ENCODE measurements at regions not wholly inside any gene's neighbourhood (a gene's known extent, or its start where the extent isn't known, plus 50 kb on each side); places are given as distances from the start of the nearest gene placed in this dataset.

- H3K9me3 Mint-ChIP-seq = no peaks in the 10 kb centered on the region
- no peaks in the 10 kb centered on the region for H3K36me3 Mint-ChIP-seq (ENCODE audit: low read depth)
- no peaks in the 10 kb centered on the region; the same call in 1 of the 2 replicates for H3K27me3 Mint-ChIP-seq (ENCODE audit: insufficient read depth)
- peak; percentile 20 for DNase-seq
- no peak overlapping the region; the same call in 1 of the 2 replicates for H3K4me3 Mint-ChIP-seq
- H3K27ac Mint-ChIP-seq = no peak overlapping the region
- no peak for TF ChIP-seq CTCF (IDR thresholded peaks at IDR 0.05)
- H3K4me1 Mint-ChIP-seq (ENCODE audit: low read depth) = peaks cover 30% of the 10 kb centered on the region
Observed at GRCh38 chr3:16801698-16802097, 83.1 kb upstream of the PLCL2 start.

- Mint-ChIP-seq H3K4me1 (ENCODE audit: low read depth) (peaks cover 37% of the 10 kb centered on the region), H3K4me3 (no peak overlapping the region), H3K9me3 (no peaks in the 10 kb centered on the region), H3K27me3 (ENCODE audit: insufficient read depth) (no peaks in the 10 kb centered on the region; the same call in 1 of the 2 replicates), H3K36me3 (ENCODE audit: low read depth) (no peaks in the 10 kb centered on the region), H3K27ac (no peak overlapping the region)
- no peak for TF ChIP-seq CTCF (IDR thresholded peaks at IDR 0.05)
- DNase-seq = peak; percentile 11
Observed at GRCh38 chr3:16802389-16802788, 82.4 kb upstream of the PLCL2 start.

GRCh38 chr3:16803019-16803418 lies 81.7 kb upstream of the PLCL2 start:
- no peaks in the 10 kb centered on the region for H3K9me3 Mint-ChIP-seq
- no peaks in the 10 kb centered on the region for H3K36me3 Mint-ChIP-seq (ENCODE audit: low read depth)
- DNase-seq = no peak
- no peak overlapping the region for H3K27ac Mint-ChIP-seq
- H3K4me1 Mint-ChIP-seq (ENCODE audit: low read depth) = peaks cover 43% of the 10 kb centered on the region
- no peak for TF ChIP-seq CTCF (IDR thresholded peaks at IDR 0.05)
- no peaks in the 10 kb centered on the region; the same call in 1 of the 2 replicates for H3K27me3 Mint-ChIP-seq (ENCODE audit: insufficient read depth)
- H3K4me3 Mint-ChIP-seq = no peak overlapping the region

GRCh38 chr3:16807391-16807790 lies 77.4 kb upstream of the PLCL2 start:
- DNase-seq = peak; percentile 61
- Mint-ChIP-seq H3K36me3 (ENCODE audit: low read depth) (no peaks in the 10 kb centered on the region), H3K4me3 (peak overlapping the region; percentile 41; the same call in 1 of the 2 replicates), H3K4me1 (ENCODE audit: low read depth) (peaks cover 31% of the 10 kb centered on the region), H3K27ac (peak overlapping the region; percentile 39), H3K9me3 (no peaks in the 10 kb centered on the region), H3K27me3 (ENCODE audit: insufficient read depth) (no peaks in the 10 kb centered on the region; the same call in 1 of the 2 replicates)
- no peak for TF ChIP-seq CTCF (IDR thresholded peaks at IDR 0.05)

- H3K9me3 Mint-ChIP-seq = no peaks in the 10 kb centered on the region
- H3K4me3 Mint-ChIP-seq = no peak overlapping the region
- no peaks in the 10 kb centered on the region; the same call in 1 of the 2 replicates for H3K27me3 Mint-ChIP-seq (ENCODE audit: insufficient read depth)
- no peak for DNase-seq
- H3K36me3 Mint-ChIP-seq (ENCODE audit: low read depth) = no peaks in the 10 kb centered on the region
- peak overlapping the region; percentile 39 for H3K27ac Mint-ChIP-seq
- H3K4me1 Mint-ChIP-seq (ENCODE audit: low read depth) = peaks cover 26% of the 10 kb centered on the region
- TF ChIP-seq CTCF (IDR thresholded peaks at IDR 0.05) = no peak
Observed at GRCh38 chr3:16808393-16809107, 76.2 kb upstream of the PLCL2 start.

Data from HFFc6 (cell line).